ENCODE measurements at regions not wholly inside any gene's neighbourhood (a gene's known extent, or its start where the extent isn't known, plus 50 kb on each side); places are given as distances from the start of the nearest gene placed in this dataset.

- in situ Hi-C loops (cut with MboI; ENCODE audit: low pct_unique_long_range_greater_than_20kb, low sequenced_read_pairs, unreplicated experiment): no loop called here
- TF ChIP-seq, protein P1, sequence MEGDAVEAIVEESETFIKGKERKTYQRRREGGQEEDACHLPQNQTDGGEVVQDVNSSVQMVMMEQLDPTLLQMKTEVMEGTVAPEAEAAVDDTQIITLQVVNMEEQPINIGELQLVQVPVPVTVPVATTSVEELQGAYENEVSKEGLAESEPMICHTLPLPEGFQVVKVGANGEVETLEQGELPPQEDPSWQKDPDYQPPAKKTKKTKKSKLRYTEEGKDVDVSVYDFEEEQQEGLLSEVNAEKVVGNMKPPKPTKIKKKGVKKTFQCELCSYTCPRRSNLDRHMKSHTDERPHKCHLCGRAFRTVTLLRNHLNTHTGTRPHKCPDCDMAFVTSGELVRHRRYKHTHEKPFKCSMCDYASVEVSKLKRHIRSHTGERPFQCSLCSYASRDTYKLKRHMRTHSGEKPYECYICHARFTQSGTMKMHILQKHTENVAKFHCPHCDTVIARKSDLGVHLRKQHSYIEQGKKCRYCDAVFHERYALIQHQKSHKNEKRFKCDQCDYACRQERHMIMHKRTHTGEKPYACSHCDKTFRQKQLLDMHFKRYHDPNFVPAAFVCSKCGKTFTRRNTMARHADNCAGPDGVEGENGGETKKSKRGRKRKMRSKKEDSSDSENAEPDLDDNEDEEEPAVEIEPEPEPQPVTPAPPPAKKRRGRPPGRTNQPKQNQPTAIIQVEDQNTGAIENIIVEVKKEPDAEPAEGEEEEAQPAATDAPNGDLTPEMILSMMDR (IDR thresholded peaks at IDR 0.05; ENCODE audit: extremely low read depth, insufficient read depth, missing control alignments): no peak
- no peak for DNase-seq (ENCODE audit: low spot score)
Measured at GRCh38 chr22:22045571-22046335, 63.2 kb upstream of the TOP3B start.

GRCh38 chr22:22044153-22044552, 61.6 kb upstream of the TOP3B start:
- in situ Hi-C loops (cut with MboI; ENCODE audit: low pct_unique_long_range_greater_than_20kb, low sequenced_read_pairs, unreplicated experiment): no loop called here
- TF ChIP-seq, protein P1 (IDR thresholded peaks at IDR 0.05; ENCODE audit: extremely low read depth, insufficient read depth, missing control alignments): no peak
- no peak for DNase-seq (ENCODE audit: low spot score)

- in situ Hi-C loops (cut with MboI; ENCODE audit: low pct_unique_long_range_greater_than_20kb, low sequenced_read_pairs, unreplicated experiment): no loop called here
- TF ChIP-seq, protein P1 (IDR thresholded peaks at IDR 0.05; ENCODE audit: extremely low read depth, insufficient read depth, missing control alignments): peak; percentile 35
- DNase-seq (ENCODE audit: low spot score): peak; percentile 64
Measured at GRCh38 chr22:22043296-22044078, 60.9 kb upstream of the TOP3B start.

GRCh38 chr22:22042599-22043295, 60.2 kb upstream of the TOP3B start:
- TF ChIP-seq, protein P1 (IDR thresholded peaks at IDR 0.05; ENCODE audit: extremely low read depth, insufficient read depth, missing control alignments): no peak
- DNase-seq (ENCODE audit: low spot score): no peak
- in situ Hi-C loops (cut with MboI; ENCODE audit: low pct_unique_long_range_greater_than_20kb, low sequenced_read_pairs, unreplicated experiment): no loop called here

GRCh38 chr22:22042009-22042408, 59.4 kb upstream of the TOP3B start:
- in situ Hi-C loops (cut with MboI; ENCODE audit: low pct_unique_long_range_greater_than_20kb, low sequenced_read_pairs, unreplicated experiment): no loop called here
- no peak for DNase-seq (ENCODE audit: low spot score)
- TF ChIP-seq, protein P1 (IDR thresholded peaks at IDR 0.05; ENCODE audit: extremely low read depth, insufficient read depth, missing control alignments): no peak

GRCh38 chr22:22040908-22041307, 58.3 kb upstream of the TOP3B start:
- DNase-seq (ENCODE audit: low spot score): no peak
- in situ Hi-C loops (cut with MboI; ENCODE audit: low pct_unique_long_range_greater_than_20kb, low sequenced_read_pairs, unreplicated experiment): no loop called here
- TF ChIP-seq, protein P1 (IDR thresholded peaks at IDR 0.05; ENCODE audit: extremely low read depth, insufficient read depth, missing control alignments): no peak

All from GM13977 (cell line).